ENCODE measurements at regions not wholly inside any gene's neighbourhood (a gene's known extent, or its start where the extent isn't known, plus 50 kb on each side); places are given as distances from the start of the nearest gene placed in this dataset.

DNA sequence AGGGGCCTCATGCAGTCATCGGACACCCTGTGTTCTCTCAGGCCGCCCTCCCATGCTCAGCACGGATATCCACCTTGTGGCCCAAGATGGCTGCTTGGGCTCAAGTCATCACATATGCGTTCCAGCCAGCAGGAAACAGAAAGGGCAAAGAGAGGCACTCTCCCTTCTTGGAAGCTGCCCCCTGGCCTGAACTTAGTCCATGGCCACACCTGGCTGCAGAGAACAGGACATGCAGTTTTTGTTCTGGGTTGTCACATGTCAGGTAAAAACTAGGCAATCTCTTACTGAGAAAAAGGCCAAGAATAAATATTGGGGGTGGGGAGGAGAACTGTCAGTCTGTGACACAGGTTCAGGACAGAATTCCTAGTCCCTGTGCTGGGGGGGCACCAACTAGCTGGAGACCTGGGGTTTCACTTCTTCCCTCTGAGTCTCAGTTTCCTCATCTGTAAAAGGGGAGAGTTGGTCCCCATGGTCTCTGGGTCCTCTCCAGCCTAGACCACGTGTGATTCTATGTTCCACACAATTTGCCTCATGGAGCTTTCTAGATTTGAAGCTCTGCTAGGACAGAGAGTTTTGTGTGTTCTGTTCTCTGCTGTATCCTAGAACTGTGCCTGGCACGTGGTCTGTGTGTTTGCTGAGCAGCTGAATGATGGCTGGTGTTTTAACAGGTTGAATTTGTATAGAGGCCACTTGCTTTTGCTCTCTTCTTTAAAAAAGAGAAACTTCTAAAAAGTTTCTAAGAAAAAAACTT lies 107.2 kb upstream of the ANO1 start:
- Mint-ChIP-seq H3K4me3 (no peak overlapping the region), H3K27ac (no peak overlapping the region), H3K9me3 (no peaks in the 10 kb centered on the region), H3K36me3 (ENCODE audit: insufficient read depth in 1 of 3, low read depth in 3 of 3) (no peaks in the 10 kb centered on the region), H3K4me1 (peaks cover 5 to 11% of the 10 kb centered on the region in 2 experiments), H3K27me3 (ENCODE audit: low read depth) (peaks cover 14% of the 10 kb centered on the region)
- Histone ChIP-seq H3K27me3 (ENCODE audit: insufficient read depth, low read length) (no peaks in the 10 kb centered on the region), H3K18ac (ENCODE audit: insufficient read length, low read depth, low read length) (no peak overlapping the region), H2BK5ac (ENCODE audit: insufficient read length, low read length) (no peak overlapping the region), H3T11ph (ENCODE audit: low read length) (no peak overlapping the region), H2BK12ac (ENCODE audit: insufficient read length, low read depth, low read length) (no peak overlapping the region), H3K23ac (ENCODE audit: insufficient read length, low read depth, low read length) (no peak overlapping the region), H3K79me2 (ENCODE audit: insufficient read depth, low read length) (no peaks in the 10 kb centered on the region), H2BK20ac (ENCODE audit: low read depth, low read length, poor library complexity, severe bottlenecking) (no peak overlapping the region), H3K14ac (ENCODE audit: insufficient read depth, low read length) (no peak overlapping the region), H3K27ac (ENCODE audit: insufficient read length, low read depth, low read length) (no peak overlapping the region), H2AFZ (ENCODE audit: low read length) (no peak overlapping the region), H3K23me2 (ENCODE audit: insufficient read length, low read depth, low read length, poor library complexity, severe bottlenecking) (no peaks in the 10 kb centered on the region), H3K56ac (ENCODE audit: insufficient read length, low read depth, low read length) (no peak overlapping the region), H4K8ac (replicated peaks; ENCODE audit: insufficient read length, low read depth, low read length) (no peak overlapping the region), H3K4ac (ENCODE audit: low read depth, low read length) (no peak overlapping the region), H4K5ac (ENCODE audit: insufficient read length, low read depth, low read length) (no peak overlapping the region), H2BK120ac (ENCODE audit: low read depth, low read length, poor library complexity, severe bottlenecking) (no peak overlapping the region), H4K91ac (ENCODE audit: insufficient read length, low read depth, low read length) (no peak overlapping the region), H3K79me1 (ENCODE audit: insufficient read depth, low read depth, low read length, poor library complexity, severe bottlenecking) (no peaks in the 10 kb centered on the region), H3K9ac (ENCODE audit: extremely low read depth, insufficient read length, low read length) (no peak overlapping the region), H2BK15ac (ENCODE audit: low read depth, low read length) (no peak overlapping the region), H3K4me1 (ENCODE audit: insufficient read depth, low read length) (no peaks in the 10 kb centered on the region; the same call in 1 of the 2 replicates), H3K9me3 (ENCODE audit: control insufficient read depth, low read depth, low read length) (no peaks in the 10 kb centered on the region), H4K20me1 (ENCODE audit: control insufficient read depth, insufficient read depth, insufficient read length) (no peaks in the 10 kb centered on the region), H3K4me2 (ENCODE audit: insufficient read depth, insufficient read length, low read length) (no peak overlapping the region), H2AK5ac (ENCODE audit: insufficient read length, low read length) (no peak overlapping the region)
- WGBS (ENCODE audit: extremely low coverage, insufficient read length, low lambda C conversion rate) = no CpG with 5 or more reads among the region's 6 CpGs
- TF ChIP-seq, protein P1, sequence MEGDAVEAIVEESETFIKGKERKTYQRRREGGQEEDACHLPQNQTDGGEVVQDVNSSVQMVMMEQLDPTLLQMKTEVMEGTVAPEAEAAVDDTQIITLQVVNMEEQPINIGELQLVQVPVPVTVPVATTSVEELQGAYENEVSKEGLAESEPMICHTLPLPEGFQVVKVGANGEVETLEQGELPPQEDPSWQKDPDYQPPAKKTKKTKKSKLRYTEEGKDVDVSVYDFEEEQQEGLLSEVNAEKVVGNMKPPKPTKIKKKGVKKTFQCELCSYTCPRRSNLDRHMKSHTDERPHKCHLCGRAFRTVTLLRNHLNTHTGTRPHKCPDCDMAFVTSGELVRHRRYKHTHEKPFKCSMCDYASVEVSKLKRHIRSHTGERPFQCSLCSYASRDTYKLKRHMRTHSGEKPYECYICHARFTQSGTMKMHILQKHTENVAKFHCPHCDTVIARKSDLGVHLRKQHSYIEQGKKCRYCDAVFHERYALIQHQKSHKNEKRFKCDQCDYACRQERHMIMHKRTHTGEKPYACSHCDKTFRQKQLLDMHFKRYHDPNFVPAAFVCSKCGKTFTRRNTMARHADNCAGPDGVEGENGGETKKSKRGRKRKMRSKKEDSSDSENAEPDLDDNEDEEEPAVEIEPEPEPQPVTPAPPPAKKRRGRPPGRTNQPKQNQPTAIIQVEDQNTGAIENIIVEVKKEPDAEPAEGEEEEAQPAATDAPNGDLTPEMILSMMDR (conservative IDR thresholded peaks at IDR 0.05) = no peak
- DNase-seq = no peak
